GM23338 (cell line): ENCODE measurements at regions not wholly inside any gene's neighbourhood (a gene's known extent, or its start where the extent isn't known, plus 50 kb on each side); places are given as distances from the start of the nearest gene placed in this dataset.

Source experiments
- ATAC-seq: fragments of 200-7000 bp; cut with Tn5 transposase; 3 replicates; pipeline ENCODE4 v1.9.1; 2020
- DNase-seq: peaks from one replicate; pipeline ENCODE4 v3.0.0-alpha.2; 2015; ENCODE audit warnings: low spot score
- H2AFZ ChIP-seq: fragments of 200-600 bp; sonication (generic); 2 replicates; pipeline ENCODE4 v1.8.0; 2016; ENCODE audit warnings: antibody characterized with exemption, mild to moderate bottlenecking, moderate library complexity
- H3F3A ChIP-seq: fragments of 200-600 bp; sonication (generic); replicated peaks from 2 replicates; pipeline ENCODE4 v1.8.0; 2017; ENCODE audit warnings: antibody characterized with exemption, mixed run types, low read depth
- H3K27ac ChIP-seq: fragments of 200-600 bp; sonication (generic); 2 replicates; pipeline ENCODE4 v1.6.1; 2016; ENCODE audit warnings: low read depth
- H3K27me3 ChIP-seq: fragments of 200-600 bp; sonication (generic); 2 replicates; pipeline ENCODE4 v1.8.0; 2016; ENCODE audit warnings: mild to moderate bottlenecking, mixed run types, moderate library complexity; ENCODE audit not compliant: insufficient read depth
- H3K36me3 ChIP-seq: fragments of 200-600 bp; sonication (generic); 2 replicates; pipeline ENCODE4 v1.8.0; 2016; ENCODE audit warnings: mild to moderate bottlenecking; ENCODE audit not compliant: insufficient read depth
- H3K4me1 ChIP-seq: fragments of 200-600 bp; sonication (generic); 2 replicates; pipeline ENCODE4 v1.8.0; 2016; ENCODE audit warnings: mild to moderate bottlenecking, moderate library complexity; ENCODE audit not compliant: insufficient read depth
- H3K4me2 ChIP-seq: fragments of 200-600 bp; sonication (generic); 2 replicates; pipeline ENCODE4 v1.7.1; 2017; ENCODE audit warnings: mixed run types
- H3K4me3 ChIP-seq: fragments of 200-600 bp; sonication (generic); 2 replicates; pipeline ENCODE4 v1.6.1; 2016; ENCODE audit warnings: mixed run types
- H3K79me2 ChIP-seq: fragments of 200-600 bp; sonication (generic); replicated peaks from 2 replicates; pipeline ENCODE4 v1.8.0; 2017; ENCODE audit warnings: mild to moderate bottlenecking; ENCODE audit not compliant: insufficient read depth
- H3K9me2 ChIP-seq: fragments of 200-600 bp; sonication (generic); 2 replicates; pipeline ENCODE4 v1.8.0; 2017; ENCODE audit not compliant: insufficient read depth
- H4K20me1 ChIP-seq: fragments of 200-600 bp; sonication (generic); replicated peaks from 2 replicates; pipeline ENCODE4 v1.8.0; 2017; ENCODE audit warnings: mild to moderate bottlenecking; ENCODE audit not compliant: insufficient read depth
- H3K27ac Mint-ChIP-seq: 2 replicates; pipeline ENCODE4 v1.8.0; 2020; ENCODE audit warnings: inconsistent platforms, mild to moderate bottlenecking, moderate library complexity, mixed read lengths
- H3K27me3 Mint-ChIP-seq: 3 replicates; pipeline ENCODE4 v1.8.0; 2022; ENCODE audit warnings: low read depth, mild to moderate bottlenecking, moderate library complexity, mixed read lengths, inconsistent platforms; ENCODE audit not compliant: insufficient read depth, poor library complexity
- H3K36me3 Mint-ChIP-seq: 3 replicates; pipeline ENCODE4 v1.8.0; 2021; ENCODE audit warnings: low read depth, mild to moderate bottlenecking, inconsistent platforms, moderate library complexity, mixed read lengths
- H3K4me1 Mint-ChIP-seq: 3 replicates; pipeline ENCODE4 v1.8.0; 2020; ENCODE audit warnings: mild to moderate bottlenecking, inconsistent platforms, mixed read lengths
- H3K4me3 Mint-ChIP-seq: 3 replicates; pipeline ENCODE4 v1.8.0; 2021; ENCODE audit warnings: moderate library complexity, mild to moderate bottlenecking, inconsistent platforms, mixed read lengths
- H3K9me3 Mint-ChIP-seq: 3 replicates; pipeline ENCODE4 v1.8.0; 2020; ENCODE audit warnings: moderate library complexity, mild to moderate bottlenecking, inconsistent platforms, mixed read lengths
- CREB1 ChIP-seq: fragments of 250-450 bp; sonication (Bioruptor Pico); IDR thresholded peaks from 2 replicates; pipeline ENCODE4 v1.5.0; 2020; ENCODE audit warnings: low read depth, mild to moderate bottlenecking, moderate library complexity
- CTCF ChIP-seq, 2 experiments: fragments of 200-600 bp in 1 of 2; sonication (generic) in 1 of 2; conservative IDR thresholded peaks; 2 replicates each; pipeline versions ENCODE4 v1.5.1 to v1.6.1; 2016 to 2017; ENCODE audit warnings: antibody characterized with exemption in 2 of 2, low read depth in 2 of 2, mild to moderate bottlenecking in 2 of 2, moderate library complexity in 1 of 2
- ETS1 ChIP-seq: IDR thresholded peaks from 2 replicates; pipeline ENCODE4 v1.6.1; 2016; ENCODE audit warnings: antibody characterized with exemption
- EZH2 ChIP-seq: fragments of 200-600 bp; sonication (generic); IDR thresholded peaks from one replicate; pipeline ENCODE4 v1.8.0; 2017; ENCODE audit warnings: antibody characterized with exemption, mild to moderate bottlenecking, low read depth; ENCODE audit not compliant: unreplicated experiment
- EZH2phosphoT487 ChIP-seq: fragments of 200-600 bp; sonication (generic); IDR thresholded peaks from one replicate; pipeline ENCODE4 v1.8.1; 2018; ENCODE audit warnings: antibody characterized with exemption; ENCODE audit not compliant: unreplicated experiment
- JUNB ChIP-seq: IDR thresholded peaks from one replicate; pipeline ENCODE4 v1.6.1; 2016; ENCODE audit warnings: antibody characterized with exemption; ENCODE audit not compliant: unreplicated experiment
- NANOG ChIP-seq: IDR thresholded peaks from 2 replicates; pipeline ENCODE4 v1.6.1; 2016; ENCODE audit warnings: antibody characterized with exemption, borderline replicate concordance
- POLR2AphosphoS5 ChIP-seq: IDR thresholded peaks from 2 replicates; pipeline ENCODE4 v1.6.1; 2016; ENCODE audit warnings: antibody characterized with exemption, low read depth
- REST ChIP-seq: IDR thresholded peaks from one replicate; pipeline ENCODE4 v1.6.1; 2018; ENCODE audit warnings: antibody characterized with exemption; ENCODE audit not compliant: unreplicated experiment
- STAT1 ChIP-seq: IDR thresholded peaks from one replicate; pipeline ENCODE4 v1.6.1; 2016; ENCODE audit warnings: antibody characterized with exemption; ENCODE audit not compliant: unreplicated experiment
- ZNF114 ChIP-seq: fragments of 250-450 bp; sonication (Bioruptor Pico); IDR thresholded peaks from 2 replicates; pipeline ENCODE4 v1.5.0; 2020; ENCODE audit warnings: mild to moderate bottlenecking, moderate library complexity
- ZNF331 ChIP-seq: fragments of 250-450 bp; sonication (Bioruptor Pico); IDR thresholded peaks from 2 replicates; pipeline ENCODE4 v1.5.0; 2020; ENCODE audit warnings: low read depth, mild to moderate bottlenecking, moderate library complexity
- ZNF462 ChIP-seq: fragments of 250-450 bp; sonication (Bioruptor Pico); IDR thresholded peaks from 2 replicates; pipeline ENCODE4 v1.5.0; 2020; ENCODE audit warnings: mild to moderate bottlenecking, moderate library complexity

- H3K27me3 Mint-ChIP-seq = peaks cover 4% of the 10 kb centered on the region
- H3K36me3 ChIP-seq = no peaks in the 10 kb centered on the region
- H3K4me2 ChIP-seq = no peak overlapping the region
- no peaks in the 10 kb centered on the region for H3K9me3 Mint-ChIP-seq
- H4K20me1 ChIP-seq = no peaks in the 10 kb centered on the region
- DNase-seq (no peak), ATAC-seq (no peak)
- no peaks in the 10 kb centered on the region for H3F3A ChIP-seq
- H3K27ac ChIP-seq = no peak overlapping the region
- no peaks in the 10 kb centered on the region for H3K79me2 ChIP-seq
- no peak overlapping the region for H3K4me3 ChIP-seq
- H2AFZ ChIP-seq = no peak overlapping the region
- no peak overlapping the region for H3K27ac Mint-ChIP-seq
- H3K4me1 Mint-ChIP-seq = no peaks in the 10 kb centered on the region
- no peak overlapping the region for H3K4me3 Mint-ChIP-seq
- 0 out of 2 replicates have a peak, but pooled peaks cover 5% of the 10 kb centered on the region for H3K9me2 ChIP-seq
- no peaks in the 10 kb centered on the region for H3K4me1 ChIP-seq
- H3K27me3 ChIP-seq = no peaks in the 10 kb centered on the region
- no peaks in the 10 kb centered on the region for H3K36me3 Mint-ChIP-seq
- no peak for TF ChIP-seq POLR2AphosphoS5
- no peak for TF ChIP-seq ZNF462
- TF ChIP-seq JUNB = no peak
- TF ChIP-seq NANOG = no peak
- no peak for TF ChIP-seq REST
- no peak for TF ChIP-seq ETS1
- no peak for TF ChIP-seq EZH2
- TF ChIP-seq ZNF331 = no peak
- no peak for TF ChIP-seq ZNF114 (CRISPR knock-in tag)
- TF ChIP-seq STAT1 = no peak
- TF ChIP-seq CTCF (conservative IDR thresholded peaks at IDR 0.05; ENCODE audit: low read depth in 2 of 2) = no peak
- TF ChIP-seq EZH2phosphoT487 = no peak
- no peak for TF ChIP-seq CREB1
Measured at GRCh38 chr5:61805101-61805500, 473.0 kb downstream of the ZSWIM6 start.
